ENCODE measurements at regions not wholly inside any gene's neighbourhood (a gene's known extent, or its start where the extent isn't known, plus 50 kb on each side); places are given as distances from the start of the nearest gene placed in this dataset.

DNA sequence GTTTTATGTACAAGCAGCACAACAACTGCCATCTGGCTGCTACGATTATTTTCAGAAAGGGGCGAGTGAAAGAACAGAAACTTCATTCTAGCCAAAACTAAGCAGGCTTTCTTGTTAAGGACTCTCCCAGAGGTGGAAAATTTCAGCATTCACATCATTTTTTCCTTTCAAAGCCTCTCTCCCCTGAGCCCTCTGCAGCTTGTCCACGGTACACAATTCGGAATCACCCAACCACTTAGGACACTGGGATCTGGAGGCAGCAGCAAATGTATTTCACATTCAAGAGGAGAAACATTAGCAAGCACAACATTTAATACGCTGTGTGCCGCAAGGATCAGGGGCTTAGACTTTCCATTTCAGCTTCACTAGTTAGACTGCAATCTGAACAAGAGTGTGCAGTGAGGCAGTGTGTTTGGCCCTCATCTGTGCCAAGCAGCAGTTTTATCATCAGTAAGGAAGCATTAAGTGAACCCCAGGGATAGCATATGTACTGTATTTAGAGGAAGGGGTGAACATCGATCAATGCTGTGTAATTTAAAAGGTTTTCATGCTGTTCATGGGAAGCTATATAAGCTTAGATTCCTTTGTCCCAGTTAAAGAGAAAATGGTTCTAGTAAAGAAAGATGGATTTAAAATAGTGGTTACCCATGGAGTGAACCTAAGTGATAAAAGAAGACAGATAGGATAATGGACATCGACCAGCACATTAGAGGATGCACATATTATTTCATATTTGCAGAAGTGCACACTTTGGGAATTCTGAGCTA is 504.9 kb downstream of the TBL1XR1 start:
- no peak for TF ChIP-seq POLR2A (IDR thresholded peaks at IDR 0.05)
- TF ChIP-seq, protein P1, sequence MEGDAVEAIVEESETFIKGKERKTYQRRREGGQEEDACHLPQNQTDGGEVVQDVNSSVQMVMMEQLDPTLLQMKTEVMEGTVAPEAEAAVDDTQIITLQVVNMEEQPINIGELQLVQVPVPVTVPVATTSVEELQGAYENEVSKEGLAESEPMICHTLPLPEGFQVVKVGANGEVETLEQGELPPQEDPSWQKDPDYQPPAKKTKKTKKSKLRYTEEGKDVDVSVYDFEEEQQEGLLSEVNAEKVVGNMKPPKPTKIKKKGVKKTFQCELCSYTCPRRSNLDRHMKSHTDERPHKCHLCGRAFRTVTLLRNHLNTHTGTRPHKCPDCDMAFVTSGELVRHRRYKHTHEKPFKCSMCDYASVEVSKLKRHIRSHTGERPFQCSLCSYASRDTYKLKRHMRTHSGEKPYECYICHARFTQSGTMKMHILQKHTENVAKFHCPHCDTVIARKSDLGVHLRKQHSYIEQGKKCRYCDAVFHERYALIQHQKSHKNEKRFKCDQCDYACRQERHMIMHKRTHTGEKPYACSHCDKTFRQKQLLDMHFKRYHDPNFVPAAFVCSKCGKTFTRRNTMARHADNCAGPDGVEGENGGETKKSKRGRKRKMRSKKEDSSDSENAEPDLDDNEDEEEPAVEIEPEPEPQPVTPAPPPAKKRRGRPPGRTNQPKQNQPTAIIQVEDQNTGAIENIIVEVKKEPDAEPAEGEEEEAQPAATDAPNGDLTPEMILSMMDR (IDR thresholded peaks at IDR 0.05): no peak

Data from gastroesophageal sphincter (tissue), 3 donors.